ENCODE measurements at regions not wholly inside any gene's neighbourhood (a gene's known extent, or its start where the extent isn't known, plus 50 kb on each side); places are given as distances from the start of the nearest gene placed in this dataset.

GRCh38 chr3:168858327-168858726, 762.6 kb upstream of the GOLIM4 start:
- no peak for TF ChIP-seq AGO2 (optimal IDR thresholded peaks at IDR 0.05; ENCODE audit: low read depth, low read length)
- no peak for TF ChIP-seq RELA (CRISPR knock-in tag; IDR thresholded peaks at IDR 0.05)
- no peak for TF ChIP-seq SNRNP70 (IDR thresholded peaks at IDR 0.05; ENCODE audit: low read depth, low read length)
- no peak for TF ChIP-seq SUZ12 (IDR thresholded peaks at IDR 0.05; ENCODE audit: low read depth, low read length)
- TF ChIP-seq CTCF (CRISPR knock-in tag; IDR thresholded peaks at IDR 0.05): no peak
- TF ChIP-seq GATAD2A (CRISPR knock-in tag; IDR thresholded peaks at IDR 0.05): no peak
- TF ChIP-seq MAX (IDR thresholded peaks at IDR 0.05): no peak
- TF ChIP-seq ZNF18 (CRISPR knock-in tag; IDR thresholded peaks at IDR 0.05; ENCODE audit: insufficient replicate concordance): no peak
- no peak for TF ChIP-seq ZNF274 (CRISPR knock-in tag; IDR thresholded peaks at IDR 0.05)
- TF ChIP-seq TERF1 (CRISPR knock-in tag; IDR thresholded peaks at IDR 0.05): no peak
